Stimulated activated CD8-positive, alpha-beta memory T cell treated with anti-CD3 and anti-CD28 coated beads, Interleukin-7, amount 100 ng/mL, for 1 hour (primary cell): ENCODE measurements at regions not wholly inside any gene's neighbourhood (a gene's known extent, or its start where the extent isn't known, plus 50 kb on each side); places are given as distances from the start of the nearest gene placed in this dataset.

Experiments used
- DNase-seq, 2 donors: peaks; one replicate each; pipeline ENCODE4 v3.0.0-alpha.2; 2020; ENCODE audit warnings: low read depth in 2 of 2

GRCh38 chr21:25025596-25025995 is 581.7 kb downstream of the MRPL39 start:
- no peak for DNase-seq

- no peak for DNase-seq
Observed at GRCh38 chr21:25024639-25025038, 582.6 kb downstream of the MRPL39 start.

- no peak for DNase-seq
Observed at GRCh38 chr21:25005388-25005787, 601.9 kb downstream of the MRPL39 start.

GRCh38 chr21:25002676-25003075 is 604.6 kb downstream of the MRPL39 start:
- no peak for DNase-seq

GRCh38 chr21:24995216-24995615 is 612.1 kb downstream of the MRPL39 start:
- no peak for DNase-seq

- DNase-seq: no peak
Observed at GRCh38 chr21:24994717-24995116, 612.6 kb downstream of the MRPL39 start.

- no peak for DNase-seq
Observed at GRCh38 chr21:24989516-24989915, 617.8 kb downstream of the MRPL39 start.

- DNase-seq: no peak
Observed at GRCh38 chr21:24988941-24989340, 618.3 kb downstream of the MRPL39 start.

- DNase-seq: no peak
Observed at GRCh38 chr21:24976238-24976637, 631.0 kb downstream of the MRPL39 start.

- DNase-seq: no peak
Observed at GRCh38 chr21:24969068-24969467, 638.2 kb downstream of the MRPL39 start.

GRCh38 chr21:24955275-24955961 is 651.9 kb downstream of the MRPL39 start:
- no peak for DNase-seq

GRCh38 chr21:24948186-24948585 is 659.1 kb downstream of the MRPL39 start:
- no peak for DNase-seq

GRCh38 chr21:24945910-24946309 is 661.4 kb downstream of the MRPL39 start:
- DNase-seq: no peak

GRCh38 chr21:24941316-24942185 is 665.7 kb downstream of the MRPL39 start:
- DNase-seq: no peak

GRCh38 chr21:24939291-24939690 is 668.0 kb downstream of the MRPL39 start:
- DNase-seq: no peak

- DNase-seq: no peak
Observed at GRCh38 chr21:24938573-24938972, 668.7 kb downstream of the MRPL39 start.

GRCh38 chr21:24935991-24936390 is 671.3 kb downstream of the MRPL39 start:
- no peak for DNase-seq

GRCh38 chr21:24910591-24910990 is 696.7 kb downstream of the MRPL39 start:
- no peak for DNase-seq

- no peak for DNase-seq
Observed at GRCh38 chr21:24903994-24904635, 703.2 kb downstream of the MRPL39 start.

GRCh38 chr21:24899138-24899537 is 708.1 kb downstream of the MRPL39 start:
- DNase-seq: no peak

- DNase-seq: no peak
Observed at GRCh38 chr21:24897883-24898282, 709.4 kb downstream of the MRPL39 start.

GRCh38 chr21:24896735-24897124 is 710.6 kb downstream of the MRPL39 start:
- DNase-seq: no peak
